ENCODE measurements at regions not wholly inside any gene's neighbourhood (a gene's known extent, or its start where the extent isn't known, plus 50 kb on each side); places are given as distances from the start of the nearest gene placed in this dataset.

GRCh38 chr13:40120781-40121180 lies 465.3 kb downstream of the COG6 start:
- TF ChIP-seq CTCF (IDR thresholded peaks at IDR 0.05 in 2 of 3, conservative IDR thresholded peaks at IDR 0.05 in 1 of 3; ENCODE audit: control insufficient read depth in 2 of 3, extremely low read depth in 1 of 3, insufficient read depth in 1 of 3, low read depth in 3 of 3, low read length in 3 of 3) (no peak), SIN3A (IDR thresholded peaks at IDR 0.05; ENCODE audit: low read depth, low read length) (no peak), JUNB (IDR thresholded peaks at IDR 0.05) (no peak), SMAD1 (IDR thresholded peaks at IDR 0.05; ENCODE audit: low read depth, partially characterized antibody) (no peak), JUND (IDR thresholded peaks at IDR 0.05; ENCODE audit: low read depth, low read length) (no peak), BRCA1 (IDR thresholded peaks at IDR 0.05; ENCODE audit: low read depth, low read length) (no peak), SIX5 (IDR thresholded peaks at IDR 0.05; ENCODE audit: low read depth, low read length, severe bottlenecking) (no peak), BCL3 (IDR thresholded peaks at IDR 0.05; ENCODE audit: borderline replicate concordance, insufficient read depth, low read depth, low read length, poor library complexity, severe bottlenecking) (no peak), CEBPB (IDR thresholded peaks at IDR 0.05; ENCODE audit: borderline replicate concordance in 1 of 2, low read depth in 2 of 2, low read length in 2 of 2) (no peak)
- TF ChIP-seq, protein P1, sequence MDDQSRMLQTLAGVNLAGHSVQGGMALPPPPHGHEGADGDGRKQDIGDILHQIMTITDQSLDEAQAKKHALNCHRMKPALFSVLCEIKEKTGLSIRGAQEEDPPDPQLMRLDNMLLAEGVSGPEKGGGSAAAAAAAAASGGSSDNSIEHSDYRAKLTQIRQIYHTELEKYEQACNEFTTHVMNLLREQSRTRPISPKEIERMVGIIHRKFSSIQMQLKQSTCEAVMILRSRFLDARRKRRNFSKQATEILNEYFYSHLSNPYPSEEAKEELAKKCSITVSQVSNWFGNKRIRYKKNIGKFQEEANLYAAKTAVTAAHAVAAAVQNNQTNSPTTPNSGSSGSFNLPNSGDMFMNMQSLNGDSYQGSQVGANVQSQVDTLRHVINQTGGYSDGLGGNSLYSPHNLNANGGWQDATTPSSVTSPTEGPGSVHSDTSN (IDR thresholded peaks at IDR 0.05; ENCODE audit: insufficient replicate concordance, low read depth, low read length) = no peak
